HFF-Myc (cell line): ENCODE measurements at regions not wholly inside any gene's neighbourhood (a gene's known extent, or its start where the extent isn't known, plus 50 kb on each side); places are given as distances from the start of the nearest gene placed in this dataset.
"Not testable (repeated sequence)": the region's sequence is repeated elsewhere in the genome, so short reads cannot be mapped to it uniquely, and the experiment has no call there.

Source experiments
- DNase-seq: peaks from one replicate; pipeline ENCODE4 v3.0.0-alpha.2; 2011; ENCODE audit warnings: low read depth; ENCODE audit errors: extremely low read depth
- H3K4me3 ChIP-seq: replicated peaks from 2 replicates; pipeline ENCODE4 v1.5.1; 2011; ENCODE audit warnings: low read depth, mild to moderate bottlenecking, control low read depth, low read length
- CTCF ChIP-seq: IDR thresholded peaks from 2 replicates; pipeline ENCODE4 v1.5.1; 2012; ENCODE audit warnings: mild to moderate bottlenecking, low read depth, low read length, control low read depth; ENCODE audit errors: missing control alignments

GRCh38 chr6:15170126-15170525 is 75.7 kb upstream of the JARID2 start:
- H3K4me3 ChIP-seq, result no peak overlapping the region
- no peak for DNase-seq
- no peak for TF ChIP-seq CTCF

DNA sequence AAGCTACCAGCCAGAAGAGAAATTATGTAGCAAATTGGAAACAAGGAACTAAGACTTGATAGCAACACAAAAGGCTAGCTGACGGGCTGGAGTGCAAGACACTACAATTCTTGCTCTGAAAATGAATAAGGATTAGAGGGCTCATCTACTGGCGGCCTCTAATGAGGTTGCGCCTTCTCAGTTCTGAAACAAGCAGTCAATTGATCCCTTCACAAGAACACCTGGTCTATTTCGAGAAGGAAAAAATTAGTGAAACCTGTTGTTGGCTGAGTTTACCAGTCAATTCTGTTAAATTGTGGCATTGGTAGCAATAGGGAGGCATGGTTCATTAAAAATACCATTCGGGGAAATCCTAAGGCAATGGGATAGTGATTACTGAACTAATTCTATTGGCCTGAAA is 74.8 kb upstream of the JARID2 start:
- no peak overlapping the region for H3K4me3 ChIP-seq
- no peak for DNase-seq
- no peak for TF ChIP-seq CTCF

DNA sequence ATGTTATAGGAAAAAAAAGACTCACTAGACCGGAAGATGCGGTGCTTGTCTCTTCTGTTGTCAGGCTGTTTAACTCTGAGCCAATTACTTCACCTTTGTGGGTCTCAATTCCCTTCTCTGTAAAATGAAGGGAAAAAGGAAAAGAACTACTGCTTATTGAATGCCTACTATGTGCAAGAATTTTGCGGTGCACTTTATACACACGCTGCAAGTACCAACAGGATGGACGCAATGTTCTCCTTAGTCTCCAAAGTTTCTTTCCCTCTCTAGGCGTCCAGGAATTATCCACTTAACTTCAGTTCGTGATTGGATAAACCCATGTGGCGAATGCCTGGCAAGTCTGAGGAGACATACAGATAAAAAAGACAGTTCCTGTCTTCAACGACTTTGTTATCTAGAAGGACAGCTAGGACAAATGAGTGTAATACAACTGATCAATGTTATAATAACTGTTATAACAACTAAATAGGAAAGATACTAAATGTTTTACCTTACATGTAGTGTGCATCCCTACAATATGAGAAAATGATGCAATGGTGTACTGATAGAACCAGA is 69.0 kb upstream of the JARID2 start:
- no peak for DNase-seq

DNA sequence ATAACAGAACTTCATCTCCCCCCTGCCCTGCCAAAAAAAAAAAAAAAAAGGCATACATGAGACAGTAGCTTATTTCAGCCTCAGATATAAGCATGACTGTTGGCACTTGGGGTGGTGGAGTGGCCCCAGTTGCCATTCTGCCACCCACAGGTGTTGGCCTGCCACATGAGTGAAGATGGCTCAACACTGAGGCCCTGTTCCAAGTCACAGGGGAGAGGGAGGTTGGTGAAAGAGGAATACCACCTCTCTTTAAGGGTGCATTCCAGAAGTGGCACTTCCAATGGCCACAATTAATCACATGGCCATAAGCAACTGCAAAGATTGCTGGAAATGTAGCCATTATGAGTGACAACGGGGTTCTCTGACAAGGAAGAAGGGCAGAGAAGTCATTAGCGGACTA is 61.9 kb upstream of the JARID2 start:
- H3K4me3 ChIP-seq, result no peak overlapping the region
- DNase-seq, result no peak
- TF ChIP-seq CTCF, result no peak

More for the DNA sequence above, 69.0 kb upstream of the JARID2 start:
- no peak for TF ChIP-seq CTCF
- H3K4me3 ChIP-seq, result no peak overlapping the region

- no peak for TF ChIP-seq CTCF
- no peak overlapping the region for H3K4me3 ChIP-seq
- DNase-seq, result no peak
These were observed 61.4 kb upstream of the JARID2 start for GRCh38 chr6:15184441-15184861.

DNA sequence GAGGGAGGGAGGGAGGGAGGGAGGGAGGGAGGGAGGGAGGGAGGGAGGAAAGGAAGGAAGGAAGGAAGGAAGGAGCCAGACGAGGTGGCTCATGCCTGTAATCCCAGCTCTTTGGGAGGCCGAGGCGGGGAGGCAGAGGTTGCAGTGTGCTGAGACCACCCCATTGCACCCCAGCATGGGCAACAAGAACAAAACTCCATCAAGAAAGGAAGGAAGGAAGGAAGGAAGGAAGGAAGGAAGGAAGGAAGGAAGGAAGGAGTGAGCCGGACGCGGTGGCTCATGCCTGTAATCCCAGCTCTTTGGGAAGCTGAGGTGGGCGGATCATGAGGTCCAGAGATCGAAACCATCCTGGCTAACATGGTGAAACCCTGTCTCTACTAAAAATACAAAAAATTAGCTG is 60.8 kb upstream of the JARID2 start:
- H3K4me3 ChIP-seq, DNase-seq: not testable (repeated sequence)

DNA sequence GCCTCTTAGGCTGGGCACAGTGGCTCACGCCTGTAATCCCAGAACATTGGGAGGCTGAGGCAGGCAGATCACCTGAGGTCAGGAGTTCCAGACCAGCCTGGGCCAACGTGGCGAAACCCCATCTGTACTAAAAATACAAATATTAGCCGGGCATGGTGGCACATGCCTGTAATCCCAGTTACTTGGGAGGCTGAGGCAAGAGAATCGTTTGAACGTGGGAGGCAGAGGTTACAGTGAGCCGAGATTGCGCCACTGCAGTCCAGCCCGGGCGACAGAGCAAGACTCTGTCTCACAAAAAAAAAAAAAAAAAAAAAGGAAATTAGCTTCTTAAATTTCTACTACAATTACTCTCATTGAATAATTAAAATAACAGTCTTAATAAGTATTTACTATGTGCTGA is 52.4 kb upstream of the JARID2 start:
- H3K4me3 ChIP-seq, DNase-seq: not testable (repeated sequence)

- no peak overlapping the region for H3K4me3 ChIP-seq
- no peak for DNase-seq
- no peak for TF ChIP-seq CTCF
These were observed 51.4 kb upstream of the JARID2 start for GRCh38 chr6:15194453-15194852.
